ENCODE measurements at regions not wholly inside any gene's neighbourhood (a gene's known extent, or its start where the extent isn't known, plus 50 kb on each side); places are given as distances from the start of the nearest gene placed in this dataset.

GRCh38 chr12:30144777-30145683 lies 361.3 kb upstream of the TMTC1 start:
- no peak for ATAC-seq

- no peak for ATAC-seq
Measured at GRCh38 chr12:30142301-30142700, 358.6 kb upstream of the TMTC1 start.

GRCh38 chr12:30138483-30138882 lies 354.7 kb upstream of the TMTC1 start:
- no peak for ATAC-seq

GRCh38 chr12:30136696-30137095 lies 353.0 kb upstream of the TMTC1 start:
- ATAC-seq = no peak

- no peak for ATAC-seq
Measured at GRCh38 chr12:30135776-30136175, 352.0 kb upstream of the TMTC1 start.

- ATAC-seq = no peak
Measured at GRCh38 chr12:30134229-30134628, 350.5 kb upstream of the TMTC1 start.

- peak; percentile 63 for ATAC-seq
Measured at GRCh38 chr12:30126944-30127343, 343.2 kb upstream of the TMTC1 start.

GRCh38 chr12:30120522-30120921 lies 336.8 kb upstream of the TMTC1 start:
- ATAC-seq = no peak

- no peak for ATAC-seq
Measured at GRCh38 chr12:30117483-30117882, 333.7 kb upstream of the TMTC1 start.

- no peak for ATAC-seq
Measured at GRCh38 chr12:30111719-30112118, 328.0 kb upstream of the TMTC1 start.

- no peak for ATAC-seq
Measured at GRCh38 chr12:30110958-30111586, 327.3 kb upstream of the TMTC1 start.

- ATAC-seq = no peak
Measured at GRCh38 chr12:30110498-30110897, 326.8 kb upstream of the TMTC1 start.

- no peak for ATAC-seq
Measured at GRCh38 chr12:30108666-30109065, 324.9 kb upstream of the TMTC1 start.

GRCh38 chr12:30106204-30106965 lies 322.6 kb upstream of the TMTC1 start:
- no peak for ATAC-seq

- ATAC-seq = no peak
Measured at GRCh38 chr12:30105505-30105904, 321.8 kb upstream of the TMTC1 start.

- ATAC-seq = no peak
Measured at GRCh38 chr12:30104971-30105370, 321.2 kb upstream of the TMTC1 start.

GRCh38 chr12:30100741-30101140 lies 317.0 kb upstream of the TMTC1 start:
- ATAC-seq = no peak

GRCh38 chr12:30098677-30099076 lies 314.9 kb upstream of the TMTC1 start:
- no peak for ATAC-seq

- ATAC-seq = no peak
Measured at GRCh38 chr12:30095511-30095910, 311.8 kb upstream of the TMTC1 start.

GRCh38 chr12:30092983-30093617 lies 309.4 kb upstream of the TMTC1 start:
- no peak for ATAC-seq

GRCh38 chr12:30090258-30090657 lies 306.5 kb upstream of the TMTC1 start:
- ATAC-seq = no peak

GRCh38 chr12:30088259-30088995 lies 304.7 kb upstream of the TMTC1 start:
- ATAC-seq = no peak
